HG02610 (cell line): ENCODE measurements at regions not wholly inside any gene's neighbourhood (a gene's known extent, or its start where the extent isn't known, plus 50 kb on each side); places are given as distances from the start of the nearest gene placed in this dataset.
"Not testable (repeated sequence)": the region's sequence is repeated elsewhere in the genome, so short reads cannot be mapped to it uniquely, and the experiment has no call there.

Experiments used
- ATAC-seq: cut with Tn5 transposase; IDR thresholded peaks from one replicate; pipeline ENCODE4 v1.9.1; 2021; ENCODE audit warnings: mild to moderate bottlenecking, moderate library complexity; ENCODE audit not compliant: unreplicated experiment

DNA sequence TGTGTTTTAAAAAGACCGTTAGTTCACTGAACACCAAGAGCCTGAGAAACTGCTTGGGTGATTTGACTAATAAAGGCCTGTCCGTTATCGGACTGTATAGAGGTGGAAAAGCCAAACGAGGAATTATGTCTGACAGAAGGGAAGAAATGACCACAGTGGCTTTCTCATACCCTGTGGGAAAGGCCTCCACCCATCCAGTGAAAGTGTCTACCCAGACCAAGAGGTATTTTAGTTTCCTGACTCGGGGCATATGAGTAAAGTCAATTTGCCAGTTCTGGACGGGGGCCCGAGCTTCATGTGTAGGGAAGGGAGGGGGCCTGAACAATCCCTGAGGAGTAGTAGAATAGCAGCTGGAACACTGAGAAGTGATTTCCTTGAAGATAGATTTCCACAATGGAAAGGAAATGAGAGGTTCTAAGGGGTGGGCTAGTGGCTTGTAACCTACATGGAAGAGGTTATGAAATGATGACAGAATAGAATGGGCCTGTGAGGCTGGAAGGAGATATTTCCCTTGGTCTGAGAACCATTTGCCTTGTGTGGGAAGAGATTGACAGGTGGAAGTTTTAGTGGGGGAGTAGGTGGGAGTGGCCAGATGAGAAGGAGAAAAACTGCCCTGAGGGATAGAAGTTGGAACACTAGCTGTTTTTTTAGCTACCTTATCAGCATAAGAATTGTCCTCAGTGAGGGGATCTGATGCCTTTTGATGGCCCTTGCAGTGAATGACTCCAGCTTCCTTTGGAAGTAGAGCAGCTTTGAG, 106.4 kb upstream of the PPM1J start:
- not testable (repeated sequence) for ATAC-seq

DNA sequence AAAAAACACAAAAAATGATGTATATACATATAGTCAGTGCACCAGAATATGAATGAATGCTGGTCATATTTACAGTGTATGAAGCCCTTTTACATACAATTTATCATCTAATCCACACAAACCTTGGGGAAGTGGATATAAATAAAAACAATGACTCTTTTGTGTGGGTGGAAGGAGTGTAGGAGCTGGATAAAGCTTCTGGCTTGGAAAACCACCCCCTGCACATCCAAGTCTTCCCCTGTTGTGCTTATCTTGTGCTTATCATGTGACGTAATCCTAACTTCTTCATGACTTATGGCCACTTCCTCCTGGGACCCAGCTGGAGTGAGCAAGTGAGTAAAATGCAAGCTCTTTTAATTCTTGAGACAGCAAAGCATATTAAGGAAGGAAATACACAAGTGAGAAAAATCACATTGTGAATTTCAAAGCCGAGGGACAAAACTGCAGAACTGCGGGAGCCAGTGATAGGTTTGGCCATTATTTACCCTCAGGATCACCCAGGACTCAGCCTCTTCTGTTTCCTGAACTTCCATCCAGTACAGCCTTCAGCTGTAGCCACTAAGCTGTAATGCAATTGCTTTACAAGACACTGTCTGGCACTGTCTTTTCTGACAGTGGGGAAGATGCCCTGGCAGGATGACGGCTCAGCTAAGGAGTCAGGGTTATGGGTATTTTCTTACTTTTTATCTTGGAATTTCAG, 104.0 kb upstream of the PPM1J start:
- ATAC-seq, result no peak

DNA sequence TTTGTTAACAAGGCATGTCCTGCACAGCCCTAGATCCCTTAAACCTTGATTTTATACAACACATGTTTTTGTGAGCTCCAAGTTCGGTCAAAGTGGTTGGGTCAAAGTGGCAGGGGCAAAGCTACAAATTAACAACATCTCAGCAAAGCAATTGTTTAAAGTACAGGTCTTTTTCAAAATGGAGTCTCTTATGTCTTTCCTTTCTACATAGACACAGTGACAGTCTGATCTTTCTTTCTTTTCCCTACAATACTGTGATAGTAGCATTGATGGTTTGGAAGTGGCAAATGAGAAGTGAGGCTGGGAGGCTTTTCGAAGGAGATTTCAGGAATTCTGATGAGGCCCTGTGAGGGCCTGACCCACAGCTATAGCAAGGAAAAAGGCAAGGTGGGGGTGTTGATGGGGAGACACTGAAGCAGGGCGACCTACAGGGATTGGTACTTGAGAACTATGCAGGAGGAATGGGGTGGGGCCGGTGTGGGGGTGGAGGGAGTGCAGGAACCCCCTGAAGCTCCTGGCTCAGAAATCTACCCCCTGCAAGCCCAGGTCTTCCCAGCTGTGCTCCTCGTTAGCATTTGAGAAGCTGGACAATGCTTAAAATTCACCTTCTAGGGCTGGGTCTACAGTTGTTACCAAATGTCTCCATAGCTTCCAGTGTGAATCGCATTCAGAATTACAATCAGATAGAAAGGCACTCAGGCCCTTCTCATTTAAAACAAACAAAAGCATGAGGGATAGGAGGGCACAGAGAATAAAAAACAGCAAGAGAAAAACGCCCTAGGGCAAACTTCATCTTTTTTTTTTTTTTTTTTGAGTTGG, 102.6 kb upstream of the PPM1J start:
- no peak for ATAC-seq

DNA sequence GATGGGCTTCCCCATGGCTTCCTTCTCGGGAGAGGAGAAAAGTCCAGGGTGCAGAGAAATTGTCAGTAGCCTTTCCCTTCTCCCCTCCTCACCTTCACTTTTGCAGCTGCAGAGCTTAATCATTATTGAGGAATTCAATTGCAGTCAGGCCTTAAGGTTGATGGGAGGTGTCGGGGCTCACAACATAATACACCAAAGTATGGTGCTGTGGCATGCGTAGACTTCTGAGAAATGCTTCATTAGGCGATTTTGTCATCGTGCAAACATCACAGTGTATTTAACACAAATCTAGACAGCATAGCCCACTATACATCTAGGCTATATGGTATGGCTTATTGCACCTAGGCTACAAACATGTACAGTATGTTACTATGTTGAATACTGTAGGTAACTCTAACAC, 100.2 kb upstream of the PPM1J start:
- ATAC-seq, result no peak

DNA sequence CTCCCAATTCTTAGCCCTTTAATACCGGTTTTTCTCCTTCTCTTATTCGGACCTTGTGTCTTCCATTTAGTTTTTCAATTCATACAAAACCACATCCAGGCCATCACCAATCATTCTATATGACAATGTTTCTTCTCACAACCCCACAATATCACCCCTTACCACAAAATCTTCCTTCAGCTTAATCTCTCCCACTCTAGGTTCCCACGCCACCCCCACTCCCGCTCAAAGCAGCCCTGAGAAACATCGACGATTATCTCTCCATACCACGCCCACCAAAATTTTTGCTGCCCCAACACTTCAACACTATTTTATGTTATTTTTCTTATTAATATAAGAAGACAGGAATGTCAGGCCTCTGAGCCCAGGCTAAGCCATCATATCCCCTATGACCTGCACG, 99.5 kb upstream of the PPM1J start:
- not testable (repeated sequence) for ATAC-seq

DNA sequence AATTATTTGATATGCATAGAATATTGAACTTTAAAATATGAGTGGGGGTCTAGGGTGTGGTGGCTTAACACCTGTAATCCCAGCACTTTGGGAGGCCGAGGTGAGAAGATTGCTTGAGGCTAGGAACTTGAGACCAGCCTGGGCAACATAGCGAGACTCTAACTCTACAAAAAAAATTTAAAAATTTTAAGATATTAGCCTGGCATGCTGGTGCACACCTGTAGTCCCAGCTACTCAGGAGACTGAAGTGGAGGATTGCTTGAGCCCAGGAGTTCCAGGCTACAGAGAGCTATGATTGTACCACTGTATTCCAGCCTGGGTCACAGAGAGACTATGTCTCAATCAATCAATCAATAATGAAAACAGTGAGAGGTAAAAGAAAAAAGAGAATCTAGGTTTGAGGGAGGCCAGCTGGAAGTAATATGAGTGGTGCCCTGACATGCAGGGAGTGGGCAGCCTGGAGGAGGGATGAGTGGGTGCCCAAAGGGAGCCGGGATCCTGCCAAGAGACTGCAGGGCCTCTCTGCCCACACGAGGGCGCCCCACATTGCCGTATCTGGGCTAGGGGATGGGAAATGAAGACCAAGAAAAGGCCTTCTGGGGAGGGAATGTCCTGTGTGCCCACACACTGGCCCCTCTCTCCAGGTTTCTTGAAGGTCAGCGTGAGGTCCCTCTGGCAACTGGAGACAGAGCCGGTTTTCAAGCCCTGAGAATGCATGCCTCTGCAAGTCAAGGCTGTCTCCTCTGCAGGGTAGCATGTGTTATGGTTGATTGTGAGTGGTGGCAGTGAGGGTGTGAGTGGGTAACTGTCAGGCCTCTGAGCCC, 93.9 kb upstream of the PPM1J start:
- ATAC-seq, result peak; percentile 59

DNA sequence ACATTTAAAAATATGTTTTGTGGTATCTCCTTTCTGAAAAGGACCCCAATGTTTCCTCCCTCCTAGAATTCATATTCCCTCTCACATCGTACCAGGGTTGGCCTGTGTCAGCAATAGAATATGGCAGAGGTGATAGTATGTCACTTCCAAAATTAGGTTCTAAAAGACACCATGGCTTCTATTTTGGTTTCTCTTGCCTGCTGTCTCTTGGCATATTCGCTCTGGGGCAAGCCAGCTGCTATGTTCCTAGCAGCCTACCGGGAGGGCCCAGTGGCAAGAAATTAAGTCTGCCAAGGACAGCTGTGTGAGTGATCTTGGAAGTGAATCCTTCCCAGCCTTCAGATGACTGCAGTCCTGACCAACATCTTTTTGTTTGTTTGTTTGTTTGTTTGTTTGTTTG, 92.9 kb upstream of the PPM1J start:
- ATAC-seq, result no peak

DNA sequence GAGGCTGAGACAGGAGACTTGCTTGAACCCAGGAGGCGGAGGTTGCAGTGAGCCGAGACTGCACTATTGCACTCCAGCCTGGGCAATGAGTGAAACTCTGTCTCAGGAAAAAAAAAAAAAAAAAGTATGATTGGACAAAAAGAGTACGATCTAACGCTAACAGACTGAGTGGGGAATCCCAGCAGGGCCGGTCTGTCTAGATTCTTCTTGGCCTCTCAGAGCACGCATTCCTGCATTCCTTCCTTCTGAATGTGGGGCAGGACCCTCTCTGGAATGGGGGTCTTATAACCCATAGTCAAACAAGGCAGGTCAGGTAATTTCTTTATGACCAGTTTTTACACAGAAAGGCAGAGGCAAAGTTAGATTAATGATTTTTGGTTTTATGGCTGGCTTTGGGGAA, 92.0 kb upstream of the PPM1J start:
- no peak for ATAC-seq

DNA sequence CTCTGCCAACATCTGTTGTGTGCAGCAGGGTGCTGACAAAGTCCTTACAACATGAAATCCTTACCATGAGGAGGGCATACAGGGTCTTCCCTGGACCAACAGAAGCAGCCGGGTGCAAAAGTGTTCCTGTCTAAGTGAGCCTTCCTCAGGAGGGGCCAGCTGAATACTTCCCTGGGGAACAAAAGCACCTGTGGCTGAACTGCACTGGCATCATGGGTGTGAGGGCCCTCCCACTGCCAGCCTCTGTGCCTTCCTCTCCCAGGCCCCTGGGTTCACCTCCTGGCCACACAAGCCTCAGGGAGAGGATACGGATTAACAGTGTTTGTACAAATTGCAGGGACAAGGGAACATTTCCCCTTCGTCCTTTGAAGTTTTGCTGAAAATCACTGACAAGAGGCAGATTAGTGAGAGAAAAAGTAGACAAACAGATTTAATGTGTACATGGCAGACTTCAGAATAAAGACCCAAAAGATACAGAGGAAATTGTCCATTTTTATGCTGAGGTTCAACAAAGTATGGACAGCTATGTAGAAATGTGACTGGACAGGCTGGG, 91.0 kb upstream of the PPM1J start:
- ATAC-seq, result no peak

DNA sequence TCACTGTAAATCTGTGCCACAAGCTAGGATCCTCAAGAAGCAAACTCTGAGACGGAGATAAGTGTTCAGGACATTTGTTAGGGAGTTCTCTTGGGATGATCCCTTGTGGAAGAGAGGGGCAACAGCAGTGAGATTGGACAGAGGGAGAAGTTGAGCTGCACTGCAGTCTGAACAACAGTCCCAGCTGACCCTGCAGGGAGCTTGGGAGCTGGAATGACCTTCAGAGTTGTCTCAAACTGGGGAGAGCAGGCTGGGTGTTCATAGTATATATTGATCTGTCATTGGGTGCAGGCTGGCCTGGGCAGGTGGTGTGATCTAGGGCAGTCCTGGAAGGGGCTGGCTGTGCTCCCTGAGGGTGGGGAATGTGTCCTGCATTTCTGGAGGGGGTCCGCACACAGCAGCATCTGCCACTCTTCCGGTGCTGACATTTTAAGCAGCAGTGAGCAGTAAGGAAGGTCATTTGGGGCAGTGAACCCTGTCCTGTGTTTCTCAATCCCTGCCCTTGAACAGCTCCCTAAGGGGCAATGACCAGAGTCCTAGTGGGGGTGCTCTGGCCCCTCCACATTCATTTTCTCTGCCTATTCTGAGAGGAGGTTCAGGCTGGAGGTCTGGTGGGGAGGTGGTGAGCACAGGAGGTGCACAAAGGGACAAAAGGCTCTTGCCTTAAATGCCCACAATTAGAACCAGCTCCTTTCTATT, 90.2 kb upstream of the PPM1J start:
- no peak for ATAC-seq

DNA sequence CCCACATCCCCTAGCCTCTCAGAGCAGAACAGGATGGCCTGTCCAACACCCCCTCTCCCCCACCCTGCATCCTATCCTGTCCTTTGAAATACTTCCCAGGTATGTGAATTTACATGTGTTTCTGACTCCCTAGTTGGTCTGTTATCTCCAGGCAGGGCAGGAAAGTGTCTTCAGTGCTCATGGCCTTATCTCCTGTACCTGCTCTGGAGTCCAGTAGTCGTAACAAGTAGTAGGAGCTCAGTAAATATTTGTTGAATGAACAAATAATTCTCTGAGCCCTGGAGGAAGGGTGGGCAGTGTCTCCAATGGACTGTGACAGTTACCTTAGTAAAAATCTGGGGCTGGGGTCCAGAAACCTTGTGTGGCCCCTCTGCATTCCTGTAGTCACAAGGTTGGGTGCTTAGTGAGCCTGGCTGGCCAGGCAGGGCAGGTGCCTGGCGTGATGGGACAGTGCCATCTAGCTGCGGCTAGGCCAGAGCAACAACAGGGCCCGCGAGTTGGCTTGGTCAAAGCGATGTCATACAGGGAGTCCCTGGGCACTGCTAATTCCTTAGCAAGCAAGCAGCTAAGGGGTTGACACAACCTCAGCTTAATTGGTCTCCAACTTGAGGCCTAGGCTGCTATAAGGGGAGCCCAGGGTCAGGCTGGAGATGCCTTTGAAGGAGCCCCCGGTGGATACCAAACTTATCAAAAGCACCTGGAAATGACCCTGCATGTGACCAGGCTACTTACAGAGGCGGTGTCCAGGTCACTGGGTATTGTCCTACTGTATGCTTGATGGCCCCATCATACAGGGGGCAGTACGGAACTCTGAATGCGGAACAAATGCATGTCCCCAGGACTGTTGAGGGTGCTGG, 89.0 kb upstream of the PPM1J start:
- ATAC-seq, result peak; percentile 82

DNA sequence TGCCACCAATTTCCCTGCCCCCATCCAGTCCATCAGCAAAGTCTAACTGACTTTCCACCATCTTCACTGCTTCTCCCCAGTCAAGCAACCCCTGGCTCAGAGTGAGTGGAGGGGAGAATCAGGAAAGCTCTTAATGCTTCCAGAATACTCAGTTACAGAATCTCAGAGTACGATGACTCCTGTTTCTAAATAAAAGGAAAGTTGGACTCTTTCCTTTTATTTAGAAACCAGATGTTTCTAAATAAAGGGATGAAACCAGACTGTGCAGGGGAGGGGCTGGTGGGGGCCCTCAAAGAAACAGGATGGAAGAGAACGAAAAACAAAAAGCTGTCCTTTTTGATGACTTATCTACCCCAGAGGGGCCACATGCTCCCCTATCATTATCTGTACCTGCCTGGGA, 85.2 kb upstream of the PPM1J start:
- no peak for ATAC-seq

DNA sequence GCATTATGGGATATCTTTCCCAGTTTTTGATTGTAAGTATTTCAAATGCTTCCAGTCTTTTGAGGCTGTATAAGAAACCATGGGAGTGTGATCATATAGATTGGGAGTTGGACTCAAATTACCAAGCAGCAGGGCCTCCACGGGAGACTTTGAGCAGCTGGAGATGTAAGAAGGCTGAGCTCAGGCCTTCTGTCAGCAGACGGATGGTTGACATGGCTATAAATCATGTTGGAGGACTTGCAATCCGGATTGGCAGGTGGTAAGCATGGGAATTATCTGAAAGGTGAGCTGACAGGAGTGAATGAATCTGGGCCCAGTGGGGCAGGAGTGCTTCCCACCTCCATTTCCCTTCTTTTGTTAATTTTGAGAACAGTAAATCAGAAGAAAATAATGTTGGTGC, 83.2 kb upstream of the PPM1J start:
- no peak for ATAC-seq

DNA sequence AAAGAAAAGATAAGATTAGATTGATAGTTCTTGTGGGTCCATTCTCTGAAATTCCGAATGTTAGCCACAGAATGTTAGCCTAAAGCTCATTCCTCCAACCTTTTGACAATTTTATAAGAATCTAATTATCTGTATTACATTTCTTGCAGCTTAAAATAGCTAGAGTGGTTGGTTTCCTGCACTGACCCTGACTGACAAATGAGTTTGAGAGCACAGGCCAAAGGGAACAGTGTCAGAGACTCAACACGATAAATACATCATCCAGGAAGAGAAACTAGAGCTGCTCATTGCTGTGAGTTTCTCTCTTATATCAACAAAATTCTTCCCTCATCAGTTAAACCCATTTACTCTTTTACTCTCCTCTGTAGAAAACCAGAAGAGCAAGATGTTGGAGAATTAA, 82.1 kb upstream of the PPM1J start:
- no peak for ATAC-seq

DNA sequence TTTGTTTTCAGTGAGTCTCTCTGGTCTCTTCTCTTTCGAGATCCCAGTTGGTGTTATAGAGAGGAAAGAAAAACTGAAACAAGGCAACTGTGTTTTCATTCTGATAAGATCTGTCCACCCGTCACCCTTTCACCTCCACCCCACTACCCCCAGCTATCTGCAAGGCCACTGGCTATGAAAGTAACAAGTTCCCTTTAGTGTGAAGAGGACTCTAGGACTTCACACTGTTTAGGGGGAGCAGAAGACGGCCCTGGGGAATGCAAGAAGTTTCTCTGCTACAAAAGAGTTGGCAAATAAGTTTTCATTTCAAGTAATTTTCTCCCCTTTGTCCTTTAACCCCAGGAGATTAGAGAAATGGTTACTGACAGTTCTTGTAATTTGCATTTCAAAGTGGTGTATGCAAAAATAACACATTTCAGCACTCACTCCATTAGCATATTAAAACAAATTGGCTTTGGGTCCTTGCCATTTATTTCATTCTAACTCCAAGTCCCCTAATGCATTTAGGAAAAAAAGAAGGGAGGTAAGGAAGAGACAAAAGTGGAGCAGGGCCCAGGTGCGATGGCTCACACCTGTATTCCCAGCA, 79.6 kb upstream of the PPM1J start:
- ATAC-seq, result no peak

DNA sequence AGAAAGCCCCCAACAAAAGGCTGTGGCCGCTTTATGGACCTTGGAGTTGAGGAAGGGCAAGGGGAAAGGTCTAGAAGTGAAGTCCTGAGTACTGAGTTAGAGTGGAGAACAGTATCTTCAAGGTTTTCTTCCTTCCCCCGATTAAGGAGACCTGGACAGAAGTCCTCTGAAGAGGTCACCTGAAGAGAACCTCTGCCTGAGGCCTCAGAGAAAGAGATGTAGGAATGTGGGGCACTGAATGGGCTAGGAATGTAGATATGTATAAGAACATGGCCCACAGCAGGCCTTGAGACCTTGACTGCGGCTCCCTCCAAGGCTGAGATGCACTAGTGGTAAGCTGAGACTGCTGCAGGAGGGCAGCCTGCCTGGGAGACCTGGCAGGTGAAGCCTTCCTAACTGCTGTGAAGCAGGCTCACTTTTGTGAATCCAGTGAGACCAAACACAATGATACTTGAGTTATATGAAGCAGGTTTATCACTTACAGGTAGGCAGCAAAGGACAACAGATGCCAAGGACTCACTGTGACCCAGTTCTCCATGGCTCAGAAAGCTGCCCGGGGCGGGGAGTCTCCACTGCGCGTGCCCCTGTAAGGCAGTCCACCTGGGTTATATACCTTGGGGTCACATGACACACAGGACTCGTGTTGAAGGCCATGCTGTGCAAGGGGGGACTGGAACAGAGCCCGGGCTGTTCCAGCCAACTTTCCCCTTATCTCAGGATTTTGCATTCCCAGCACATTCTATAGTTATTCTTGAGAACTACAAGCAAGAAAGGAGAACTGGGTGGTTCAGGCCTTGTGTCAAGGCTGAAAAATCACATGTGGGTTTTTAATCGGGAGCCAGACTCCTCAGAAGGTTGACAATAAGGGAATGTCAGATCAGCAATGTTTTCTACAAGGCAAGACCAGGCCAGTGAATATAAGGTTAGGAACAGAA, 78.8 kb upstream of the PPM1J start:
- no peak for ATAC-seq

DNA sequence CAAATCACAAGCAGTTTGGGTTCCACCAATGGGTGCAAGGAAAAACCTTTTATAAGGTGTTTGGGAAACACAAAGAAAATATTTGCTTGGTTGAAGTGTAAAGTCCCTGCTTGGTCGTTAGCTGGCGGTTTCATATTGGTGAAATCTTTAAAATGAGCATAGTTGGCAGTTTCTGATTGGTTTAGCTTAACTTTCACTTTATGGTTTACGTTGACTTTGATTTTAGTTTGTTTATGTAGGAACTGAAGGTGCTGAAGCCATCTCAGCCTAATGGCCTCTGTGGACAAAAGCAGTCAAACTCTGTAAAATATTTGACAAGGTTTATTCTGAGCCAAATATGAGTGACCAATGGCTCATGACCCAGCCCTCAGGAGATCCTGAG, 76.6 kb upstream of the PPM1J start:
- no peak for ATAC-seq
